ENCODE measurements at regions not wholly inside any gene's neighbourhood (a gene's known extent, or its start where the extent isn't known, plus 50 kb on each side); places are given as distances from the start of the nearest gene placed in this dataset.

DNA sequence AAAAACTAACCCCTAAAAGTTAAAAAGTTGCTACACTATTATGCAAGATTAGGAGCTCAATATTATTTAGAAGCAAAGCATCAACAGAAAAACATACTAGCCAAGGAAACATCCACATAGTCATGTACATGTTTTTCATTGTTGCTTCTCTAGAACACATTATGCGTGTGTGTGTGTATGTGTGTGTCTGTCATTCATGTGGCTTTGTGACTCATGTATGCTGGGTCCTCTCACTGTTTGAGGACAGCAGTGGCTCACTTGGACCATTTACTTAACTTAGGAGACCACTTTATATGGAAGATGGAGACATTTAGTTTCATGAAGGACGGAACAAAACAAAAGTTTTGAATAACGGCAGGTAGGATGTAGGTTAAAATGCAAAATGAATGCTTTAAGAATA is 219.4 kb upstream of the THBS1 start:
- DNase-seq (no peak), ATAC-seq (ENCODE audit: low read depth in 2 of 2) (no peak)
- H3K4me1 Mint-ChIP-seq, result no peaks in the 10 kb centered on the region
- peaks cover 0 to 3% (median 0%) of the 10 kb centered on the region in 7 donors for H3K9me3 Mint-ChIP-seq
- peaks cover 14 to 19% (median 18%) of the 10 kb centered on the region in 3 donors for H3K27me3 Mint-ChIP-seq
- H3K4me3 Mint-ChIP-seq, result no peak overlapping the region
- no peak overlapping the region for H3K27ac Mint-ChIP-seq
- H3K36me3 Mint-ChIP-seq, result no peaks in the 10 kb centered on the region

DNA sequence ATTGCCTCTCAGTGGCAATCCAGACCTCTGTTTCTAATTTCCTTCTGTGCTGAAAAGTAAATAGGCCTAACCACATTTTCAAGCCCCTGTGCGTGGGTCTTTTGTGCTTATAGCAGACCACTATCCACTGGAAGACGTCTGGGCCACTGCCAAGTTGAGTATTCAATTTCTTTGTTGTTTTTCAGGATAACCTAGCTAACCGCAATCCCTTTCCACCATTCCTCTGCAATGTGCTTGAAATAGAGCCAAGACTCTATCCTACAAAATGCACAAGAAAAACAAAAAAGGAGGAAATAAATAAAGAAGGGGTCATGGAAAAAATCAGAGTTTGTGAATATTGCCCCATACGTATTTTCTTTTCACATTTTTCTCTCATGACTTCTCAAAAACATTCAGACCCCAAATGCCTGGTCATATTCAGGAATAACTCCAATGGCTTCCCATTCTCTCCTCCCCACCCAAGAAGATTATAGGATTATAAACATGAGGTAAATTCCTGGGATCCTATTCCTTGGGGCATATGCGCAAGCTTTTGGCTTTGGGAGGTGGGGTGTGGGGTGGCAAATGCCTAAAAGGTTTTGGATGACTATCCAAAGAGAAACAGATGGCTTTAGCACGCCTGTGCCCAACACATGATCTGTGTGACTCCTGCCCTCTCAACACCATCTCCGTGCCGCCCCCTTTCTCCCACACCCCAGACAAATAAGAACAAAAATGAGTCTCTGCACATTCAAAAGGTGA is 217.9 kb upstream of the THBS1 start:
- ATAC-seq (ENCODE audit: low read depth in 2 of 2) (no peak), DNase-seq (no peak)
- H3K4me3 Mint-ChIP-seq, result no peak overlapping the region
- peaks cover 7 to 19% (median 18%) of the 10 kb centered on the region in 3 donors for H3K27me3 Mint-ChIP-seq
- H3K36me3 Mint-ChIP-seq, result no peaks in the 10 kb centered on the region
- H3K27ac Mint-ChIP-seq, result no peak overlapping the region
- no peaks in the 10 kb centered on the region for H3K4me1 Mint-ChIP-seq
- peaks cover 0 to 2% (median 0%) of the 10 kb centered on the region in 7 donors for H3K9me3 Mint-ChIP-seq

GRCh38 chr15:39363761-39364586 is 216.9 kb upstream of the THBS1 start:
- Mint-ChIP-seq H3K4me3 (no peak overlapping the region), H3K4me1 (no peaks in the 10 kb centered on the region), H3K27me3 (peaks cover 5 to 19% (median 18%) of the 10 kb centered on the region in 3 donors), H3K36me3 (no peaks in the 10 kb centered on the region), H3K9me3 (peaks cover 0 to 5% (median 3%) of the 10 kb centered on the region in 7 donors), H3K27ac (no peak overlapping the region)
- DNase-seq, result no peak
- no peak for ATAC-seq (ENCODE audit: low read depth in 2 of 2)

DNA sequence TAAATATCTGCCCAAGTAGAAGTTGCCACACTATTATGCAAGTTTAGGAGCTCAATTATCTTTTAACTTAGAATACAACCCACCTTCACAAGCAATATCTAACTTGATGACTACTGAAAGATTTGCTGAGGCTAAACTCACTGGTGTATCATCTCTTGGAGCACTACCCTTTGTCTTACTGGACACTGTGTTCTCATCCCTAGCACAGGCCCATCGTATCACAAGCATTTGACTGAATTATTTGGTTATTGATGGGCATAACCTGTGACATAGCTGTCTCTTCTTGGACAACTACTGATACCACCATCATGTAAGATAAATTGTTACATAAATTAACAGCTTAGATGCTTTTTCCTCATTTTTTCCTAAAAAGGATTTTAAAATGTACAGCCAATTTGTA is 216.2 kb upstream of the THBS1 start:
- Mint-ChIP-seq H3K27ac (no peak overlapping the region), H3K9me3 (peaks cover 0 to 12% (median 3%) of the 10 kb centered on the region in 7 donors), H3K4me3 (no peak overlapping the region), H3K4me1 (no peaks in the 10 kb centered on the region), H3K36me3 (no peaks in the 10 kb centered on the region), H3K27me3 (peaks cover 5 to 19% (median 18%) of the 10 kb centered on the region in 3 donors)
- ATAC-seq (ENCODE audit: low read depth in 2 of 2), result no peak
- no peak for DNase-seq

DNA sequence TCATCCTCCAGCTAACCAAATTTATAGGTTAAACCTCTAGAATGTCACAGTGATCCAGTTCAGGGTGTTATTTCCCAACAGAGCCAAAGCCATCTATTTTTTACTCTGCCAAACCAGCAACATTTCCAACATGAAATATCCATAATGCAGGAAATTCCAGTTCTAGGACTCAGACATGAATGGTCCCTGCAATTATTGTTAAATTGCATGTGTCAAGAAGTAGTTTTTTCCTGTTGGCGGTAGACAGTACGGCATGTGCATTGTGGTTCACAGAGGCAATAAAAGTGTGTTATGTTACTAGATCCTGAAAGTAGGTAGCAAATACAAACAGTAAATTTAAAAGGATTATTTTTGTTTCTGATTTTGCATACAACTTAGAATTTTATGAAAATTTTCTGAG is 215.7 kb upstream of the THBS1 start:
- H3K4me3 Mint-ChIP-seq, result no peak overlapping the region
- no peaks in the 10 kb centered on the region for H3K36me3 Mint-ChIP-seq
- no peak for DNase-seq
- ATAC-seq (ENCODE audit: low read depth in 2 of 2), result no peak
- H3K27me3 Mint-ChIP-seq, result peaks cover 5 to 19% (median 18%) of the 10 kb centered on the region in 3 donors
- peaks cover 2 to 17% (median 4%) of the 10 kb centered on the region in 7 donors for H3K9me3 Mint-ChIP-seq
- no peak overlapping the region for H3K27ac Mint-ChIP-seq
- H3K4me1 Mint-ChIP-seq, result no peaks in the 10 kb centered on the region

- H3K4me3 Mint-ChIP-seq, result no peak overlapping the region
- H3K27ac Mint-ChIP-seq, result no peak overlapping the region
- H3K4me1 Mint-ChIP-seq, result no peaks in the 10 kb centered on the region
- ATAC-seq (ENCODE audit: low read depth in 2 of 2) (no peak), DNase-seq (no peak)
- H3K36me3 Mint-ChIP-seq, result no peaks in the 10 kb centered on the region
- H3K9me3 Mint-ChIP-seq, result peaks cover 4 to 22% (median 7%) of the 10 kb centered on the region in 7 donors
- peaks cover 5 to 19% (median 18%) of the 10 kb centered on the region in 3 donors for H3K27me3 Mint-ChIP-seq
Observed at GRCh38 chr15:39365873-39366272, 215.0 kb upstream of the THBS1 start.

DNA sequence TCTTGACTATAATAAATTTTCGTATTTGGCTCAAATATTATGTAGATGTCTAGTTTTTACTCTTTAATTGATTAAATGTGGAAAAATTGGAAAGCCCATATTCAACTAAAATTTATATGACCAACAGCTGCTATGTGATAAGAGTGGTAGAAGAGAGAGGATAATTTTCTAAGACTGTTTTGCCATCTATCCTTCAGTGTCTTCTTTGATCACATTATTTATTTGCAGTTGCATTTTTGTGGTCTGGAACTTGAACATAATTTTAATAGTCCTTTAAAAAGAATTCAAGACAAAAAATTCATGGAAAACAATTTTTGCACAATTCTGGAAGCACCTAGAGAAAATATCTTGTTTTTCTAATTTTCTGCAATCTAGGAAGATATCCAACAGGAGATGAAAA is 213.3 kb upstream of the THBS1 start:
- Mint-ChIP-seq H3K4me1 (no peaks in the 10 kb centered on the region), H3K9me3 (peaks cover 5 to 39% (median 14%) of the 10 kb centered on the region in 7 donors), H3K27ac (no peak overlapping the region), H3K27me3 (peaks cover 5 to 16% (median 10%) of the 10 kb centered on the region in 3 donors), H3K4me3 (no peak overlapping the region), H3K36me3 (no peaks in the 10 kb centered on the region)
- DNase-seq (no peak), ATAC-seq (ENCODE audit: low read depth in 2 of 2) (no peak)

- peaks cover 5 to 41% (median 14%) of the 10 kb centered on the region in 7 donors for H3K9me3 Mint-ChIP-seq
- no peaks in the 10 kb centered on the region for H3K36me3 Mint-ChIP-seq
- no peak for DNase-seq
- no peak overlapping the region for H3K27ac Mint-ChIP-seq
- ATAC-seq (ENCODE audit: low read depth in 2 of 2), result no peak
- peaks cover 0 to 8% (median 6%) of the 10 kb centered on the region in 3 donors for H3K27me3 Mint-ChIP-seq
- no peak overlapping the region for H3K4me3 Mint-ChIP-seq
- no peaks in the 10 kb centered on the region for H3K4me1 Mint-ChIP-seq
Observed at GRCh38 chr15:39369768-39370167, 211.1 kb upstream of the THBS1 start.

DNA sequence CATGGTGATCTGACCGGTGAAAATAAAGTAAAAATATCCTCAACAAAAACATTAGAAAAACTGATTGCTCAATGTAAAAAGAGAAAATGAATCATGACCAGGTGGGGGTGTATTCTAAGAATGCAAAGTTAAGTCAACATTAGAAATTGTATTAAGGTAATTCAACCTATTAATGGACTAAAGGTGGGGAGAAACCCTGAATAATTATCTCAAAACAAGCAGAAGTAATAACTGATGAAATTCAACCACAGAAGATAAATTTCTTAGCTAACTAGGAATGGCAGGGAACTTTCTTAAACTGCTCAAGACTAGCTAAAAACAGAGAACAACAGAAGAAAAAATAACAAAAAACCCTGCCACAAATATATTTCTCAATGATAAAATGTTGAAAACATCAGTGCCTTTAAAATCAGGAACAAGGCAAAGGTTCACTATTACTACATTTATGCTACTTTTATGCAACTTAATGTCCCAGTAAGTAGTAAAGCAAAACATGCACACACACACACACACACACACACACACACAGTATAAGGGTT is 204.4 kb upstream of the THBS1 start:
- peaks cover 0 to 8% (median 6%) of the 10 kb centered on the region in 3 donors for H3K27me3 Mint-ChIP-seq
- no peak overlapping the region for H3K27ac Mint-ChIP-seq
- H3K36me3 Mint-ChIP-seq, result no peaks in the 10 kb centered on the region
- H3K4me1 Mint-ChIP-seq, result no peaks in the 10 kb centered on the region
- ATAC-seq (ENCODE audit: low read depth in 2 of 2) (no peak), DNase-seq (no peak)
- peaks cover 0 to 13% (median 7%) of the 10 kb centered on the region in 7 donors for H3K9me3 Mint-ChIP-seq
- H3K4me3 Mint-ChIP-seq, result no peak overlapping the region

GRCh38 chr15:39381517-39381916 is 199.4 kb upstream of the THBS1 start:
- DNase-seq (no peak), ATAC-seq (ENCODE audit: low read depth in 2 of 2) (no peak)
- Mint-ChIP-seq H3K4me3 (no peak overlapping the region), H3K4me1 (no peaks in the 10 kb centered on the region), H3K36me3 (no peaks in the 10 kb centered on the region), H3K27ac (no peak overlapping the region), H3K9me3 (no peaks in the 10 kb centered on the region), H3K27me3 (no peaks in the 10 kb centered on the region)

GRCh38 chr15:39388118-39388517 is 192.8 kb upstream of the THBS1 start:
- Mint-ChIP-seq H3K36me3 (no peaks in the 10 kb centered on the region), H3K27me3 (no peaks in the 10 kb centered on the region), H3K4me1 (no peaks in the 10 kb centered on the region), H3K4me3 (no peak overlapping the region), H3K9me3 (peaks cover 0 to 4% (median 0%) of the 10 kb centered on the region in 7 donors), H3K27ac (no peak overlapping the region)
- DNase-seq (no peak), ATAC-seq (ENCODE audit: low read depth in 2 of 2) (no peak)

- ATAC-seq (ENCODE audit: low read depth in 2 of 2) (no peak), DNase-seq (no peak)
Observed at GRCh38 chr15:39391230-39391629, 189.6 kb upstream of the THBS1 start.

DNA sequence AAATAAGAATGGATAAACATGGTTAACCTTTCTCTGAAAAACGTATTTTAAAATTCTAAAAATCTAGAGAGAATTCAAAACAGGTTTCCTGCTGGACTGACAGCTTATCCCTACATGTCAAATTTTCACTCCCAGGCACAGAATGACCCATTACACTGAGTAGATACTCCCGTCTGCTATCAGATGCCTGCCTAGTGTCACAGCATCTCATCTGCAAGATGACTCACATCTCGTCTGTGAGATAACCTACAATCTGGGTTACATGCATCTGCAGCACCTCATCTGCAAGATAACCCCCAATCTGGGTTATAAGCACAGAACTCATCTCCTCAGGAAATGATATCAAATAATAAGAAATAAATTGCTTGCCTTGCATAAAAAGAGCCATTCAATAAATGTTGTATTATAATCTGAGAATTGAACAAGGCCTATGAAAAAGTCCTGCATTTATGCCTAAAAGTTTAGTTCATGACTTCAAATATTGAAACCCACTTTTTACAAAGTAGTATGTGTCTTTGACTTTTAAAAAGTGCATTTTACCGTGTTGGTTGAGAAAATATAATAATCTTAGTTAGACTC is 188.3 kb upstream of the THBS1 start:
- Mint-ChIP-seq H3K27ac (no peak overlapping the region), H3K27me3 (no peaks in the 10 kb centered on the region), H3K4me1 (no peaks in the 10 kb centered on the region), H3K36me3 (no peaks in the 10 kb centered on the region), H3K9me3 (no peaks in the 10 kb centered on the region), H3K4me3 (no peak overlapping the region)
- ATAC-seq (ENCODE audit: low read depth in 2 of 2) (no peak), DNase-seq (no peak)

More at GRCh38 chr15:39391230-39391629, 189.6 kb upstream of the THBS1 start:
- Mint-ChIP-seq H3K27ac (no peak overlapping the region), H3K36me3 (no peaks in the 10 kb centered on the region), H3K4me3 (no peak overlapping the region), H3K9me3 (peaks cover 0 to 4% (median 0%) of the 10 kb centered on the region in 7 donors), H3K4me1 (no peaks in the 10 kb centered on the region), H3K27me3 (no peaks in the 10 kb centered on the region)

All from naive B cell (primary cell).